HEK293 (cell line): ENCODE measurements at regions not wholly inside any gene's neighbourhood (a gene's known extent, or its start where the extent isn't known, plus 50 kb on each side); places are given as distances from the start of the nearest gene placed in this dataset.

Experiments used
- CTCF ChIA-PET: fragments of 350-600 bp; formaldehyde crosslinking; extraction: SDS; loops from one replicate; lab custom pipeline; 2021; ENCODE audit warnings: antibody characterized with exemption; lab: Yijun Ruan, JAX
- POLR2A ChIA-PET: fragments of 300-600 bp; formaldehyde crosslinking; extraction: SDS; loops from one replicate; lab custom pipeline; 2020; ENCODE audit warnings: antibody characterized with exemption, inconsistent platforms; lab: Yijun Ruan, JAX
- H3K27ac ChIP-seq: fragments of 200-500 bp; sonication (Bioruptor generic); 2 replicates; pipeline ENCODE4 v1.5.1; 2014; ENCODE audit warnings: low read depth, low read length, control low read depth, inconsistent platforms; ENCODE audit errors: extremely low read depth
- H3K36me3 ChIP-seq, 2 experiments: fragments of 200-500 bp in 1 of 2; sonication (Bioruptor generic) in 1 of 2; 1 replicate in 1 of 2; 2 replicates in 1 of 2; pipeline ENCODE4 v1.5.1; 2014 to 2017; ENCODE audit warnings: inconsistent platforms in 2 of 2, low read length in 2 of 2; ENCODE audit not compliant: control insufficient read depth in 2 of 2, insufficient read depth in 1 of 2
- H3K4me1 ChIP-seq: fragments of 200-500 bp; sonication (Bioruptor generic); 2 replicates; pipeline ENCODE4 v1.5.1; 2014; ENCODE audit warnings: mild to moderate bottlenecking, low read length, inconsistent platforms; ENCODE audit not compliant: control insufficient read depth, insufficient read depth
- H3K4me3 ChIP-seq: 2 replicates; pipeline ENCODE4 v1.5.1; 2011; ENCODE audit warnings: low read depth, mild to moderate bottlenecking, control low read depth, low read length, moderate library complexity
- H3K9me3 ChIP-seq: fragments of 200-500 bp; sonication (Bioruptor generic); 2 replicates; pipeline ENCODE4 v1.5.1; 2014; ENCODE audit warnings: low read depth, low read length, inconsistent platforms; ENCODE audit not compliant: control insufficient read depth, insufficient read depth
- ATF2 ChIP-seq: fragments of 450-650 bp; formaldehyde crosslinking; IDR thresholded peaks from 2 replicates; pipeline ENCODE4 v1.5.1; 2016; ENCODE audit warnings: missing biosample characterization, missing genetic modification characterization, low read depth
- KLF16 ChIP-seq: fragments of 450-650 bp; formaldehyde crosslinking; IDR thresholded peaks from 2 replicates; pipeline ENCODE4 v1.5.1; 2017; ENCODE audit warnings: missing biosample characterization, missing genetic modification characterization
- MEIS1 ChIP-seq: sonication (generic); formaldehyde crosslinking; IDR thresholded peaks from 2 replicates; pipeline ENCODE4 v1.8.1; 2022; ENCODE audit warnings: missing genetic modification reagents, mild to moderate bottlenecking, borderline replicate concordance
- PRDM1 ChIP-seq: fragments of 450-650 bp; formaldehyde crosslinking; IDR thresholded peaks from 2 replicates; pipeline ENCODE4; 2016; ENCODE audit warnings: missing biosample characterization, missing genetic modification characterization
- ZFP37 ChIP-seq: fragments of 450-650 bp; formaldehyde crosslinking; IDR thresholded peaks from 2 replicates; pipeline ENCODE4 v1.5.1; 2016; ENCODE audit warnings: missing biosample characterization, missing genetic modification characterization
- ZNF133 ChIP-seq: fragments of 450-650 bp; formaldehyde crosslinking; IDR thresholded peaks from 2 replicates; pipeline ENCODE4 v1.5.1; 2016; ENCODE audit warnings: missing biosample characterization, missing genetic modification characterization
- ZNF138 ChIP-seq: fragments of 450-650 bp; formaldehyde crosslinking; IDR thresholded peaks from 2 replicates; pipeline ENCODE4 v1.5.1; 2016; ENCODE audit warnings: missing biosample characterization, missing genetic modification characterization, borderline replicate concordance
- ZNF146 ChIP-seq: fragments of 450-650 bp; formaldehyde crosslinking; IDR thresholded peaks from 2 replicates; pipeline ENCODE4 v1.5.1; 2016; ENCODE audit warnings: missing biosample characterization, missing genetic modification characterization
- ZNF26 ChIP-seq: fragments of 450-650 bp; formaldehyde crosslinking; IDR thresholded peaks from 2 replicates; pipeline ENCODE4 v1.5.1; 2016; ENCODE audit warnings: missing biosample characterization, missing genetic modification characterization
- ZNF341 ChIP-seq: fragments of 450-650 bp; formaldehyde crosslinking; IDR thresholded peaks from 2 replicates; pipeline ENCODE4; 2016; ENCODE audit warnings: low read depth, missing biosample characterization, missing genetic modification characterization
- ZNF354C ChIP-seq: fragments of 450-650 bp; formaldehyde crosslinking; IDR thresholded peaks from 2 replicates; pipeline ENCODE4 v1.5.1; 2016; ENCODE audit warnings: missing biosample characterization, missing genetic modification characterization, low read depth, borderline replicate concordance
- ZNF362 ChIP-seq: fragments of 450-650 bp; formaldehyde crosslinking; IDR thresholded peaks from 2 replicates; pipeline ENCODE4 v1.5.1; 2016; ENCODE audit warnings: missing biosample characterization, missing genetic modification characterization
- ZNF37A ChIP-seq: fragments of 450-650 bp; IDR thresholded peaks from 2 replicates; pipeline ENCODE4 v1.5.1; 2018; ENCODE audit warnings: missing biosample characterization, missing genetic modification characterization
- ZNF391 ChIP-seq: fragments of 450-650 bp; formaldehyde crosslinking; IDR thresholded peaks from 2 replicates; pipeline ENCODE4 v1.5.1; 2016; ENCODE audit warnings: low read depth, missing biosample characterization, missing genetic modification characterization, borderline replicate concordance
- ZNF433 ChIP-seq: fragments of 450-650 bp; formaldehyde crosslinking; IDR thresholded peaks from 2 replicates; pipeline ENCODE4 v1.5.1; 2016; ENCODE audit warnings: missing biosample characterization, missing genetic modification characterization, low read depth
- ZNF473 ChIP-seq: fragments of 450-650 bp; formaldehyde crosslinking; IDR thresholded peaks from 2 replicates; pipeline ENCODE4 v1.5.1; 2017; ENCODE audit warnings: missing biosample characterization, missing genetic modification characterization
- ZNF585B ChIP-seq: fragments of 450-650 bp; formaldehyde crosslinking; IDR thresholded peaks from 2 replicates; pipeline ENCODE4 v1.5.1; 2016; ENCODE audit warnings: missing biosample characterization, missing genetic modification characterization
- ZNF626 ChIP-seq: fragments of 450-650 bp; sonication (Bioruptor Pico); formaldehyde crosslinking; IDR thresholded peaks from 2 replicates; pipeline ENCODE4 v1.5.1; 2018; ENCODE audit warnings: missing biosample characterization, missing genetic modification characterization, inconsistent platforms
- ZNF692 ChIP-seq: fragments of 450-650 bp; formaldehyde crosslinking; IDR thresholded peaks from 2 replicates; pipeline ENCODE4 v1.5.1; 2016; ENCODE audit warnings: missing biosample characterization, missing genetic modification characterization
- ZNF701 ChIP-seq: fragments of 450-650 bp; formaldehyde crosslinking; IDR thresholded peaks from 2 replicates; pipeline ENCODE4 v1.5.1; 2016; ENCODE audit warnings: missing biosample characterization, missing genetic modification characterization
- ZNF704 ChIP-seq: fragments of 450-650 bp; formaldehyde crosslinking; IDR thresholded peaks from 2 replicates; pipeline ENCODE4 v1.5.1; 2016; ENCODE audit warnings: missing biosample characterization, missing genetic modification characterization

- H3K36me3 ChIP-seq, result no peaks in the 10 kb centered on the region
- POLR2A ChIA-PET, result no interaction called here
- CTCF ChIA-PET, result interaction anchor here (1.3 to 1.9 kb wide), 3 partner anchors 10 to 95 kb away, joined by 4 to 6 read pairs (median 4); no protein-coding TSS in a partner anchor
- no peak overlapping the region for H3K27ac ChIP-seq
- no peak overlapping the region for H3K4me3 ChIP-seq
- H3K9me3 ChIP-seq, result no peaks in the 10 kb centered on the region
- H3K4me1 ChIP-seq, result no peaks in the 10 kb centered on the region
- TF ChIP-seq ZNF133 (tag by site-specific recombination), result no peak
- no peak for TF ChIP-seq ZNF692 (tag by site-specific recombination)
- TF ChIP-seq ZNF26 (tag by site-specific recombination), result no peak
- 0 out of 2 replicates have a peak, but pooled peaks have one; percentile 3 for TF ChIP-seq ZNF146 (tag by site-specific recombination)
Observed at GRCh38 chr2:171608168-171608567, 79.1 kb upstream of the DYNC1I2 start.

GRCh38 chr2:171610824-171611223, 76.4 kb upstream of the DYNC1I2 start:
- POLR2A ChIA-PET, result no interaction called here
- H3K4me3 ChIP-seq, result no peak overlapping the region

GRCh38 chr2:171615069-171615468, 72.2 kb upstream of the DYNC1I2 start:
- no peaks in the 10 kb centered on the region for H3K36me3 ChIP-seq
- H3K27ac ChIP-seq, result no peak overlapping the region
- H3K4me3 ChIP-seq, result no peak overlapping the region
- no peaks in the 10 kb centered on the region for H3K4me1 ChIP-seq
- TF ChIP-seq ZNF341 (tag by site-specific recombination) (no peak), ZNF146 (tag by site-specific recombination) (no peak), ZNF585B (tag by site-specific recombination) (no peak), KLF16 (tag by site-specific recombination) (no peak), ZNF473 (tag by site-specific recombination) (no peak), ZNF133 (tag by site-specific recombination) (no peak), ATF2 (no peak), PRDM1 (tag by site-specific recombination) (no peak), ZNF37A (tag by site-specific recombination) (no peak), ZNF704 (no peak), ZNF433 (no peak), ZNF362 (tag by site-specific recombination) (no peak), MEIS1 (no peak), ZNF701 (tag by site-specific recombination) (no peak), ZFP37 (tag by site-specific recombination) (no peak), ZNF391 (no peak)
- POLR2A ChIA-PET, result no interaction called here
- no peaks in the 10 kb centered on the region for H3K9me3 ChIP-seq
- CTCF ChIA-PET, result no interaction called here

More at GRCh38 chr2:171610824-171611223, 76.4 kb upstream of the DYNC1I2 start:
- no peak overlapping the region for H3K27ac ChIP-seq
- no peak for TF ChIP-seq ZNF354C (tag by site-specific recombination)
- no peak for TF ChIP-seq ZNF626
- TF ChIP-seq ZNF138, result no peak
- CTCF ChIA-PET, result interaction anchor here (1.6 kb wide), 1 partner anchor 12 kb away, joined by 6 read pairs; no protein-coding TSS in a partner anchor
- H3K36me3 ChIP-seq, result no peaks in the 10 kb centered on the region
- H3K9me3 ChIP-seq, result no peaks in the 10 kb centered on the region
- H3K4me1 ChIP-seq, result no peaks in the 10 kb centered on the region
